ENCODE measurements at regions not wholly inside any gene's neighbourhood (a gene's known extent, or its start where the extent isn't known, plus 50 kb on each side); places are given as distances from the start of the nearest gene placed in this dataset.
"Not testable (repeated sequence)": the region's sequence is repeated elsewhere in the genome, so short reads cannot be mapped to it uniquely, and the experiment has no call there.

DNA sequence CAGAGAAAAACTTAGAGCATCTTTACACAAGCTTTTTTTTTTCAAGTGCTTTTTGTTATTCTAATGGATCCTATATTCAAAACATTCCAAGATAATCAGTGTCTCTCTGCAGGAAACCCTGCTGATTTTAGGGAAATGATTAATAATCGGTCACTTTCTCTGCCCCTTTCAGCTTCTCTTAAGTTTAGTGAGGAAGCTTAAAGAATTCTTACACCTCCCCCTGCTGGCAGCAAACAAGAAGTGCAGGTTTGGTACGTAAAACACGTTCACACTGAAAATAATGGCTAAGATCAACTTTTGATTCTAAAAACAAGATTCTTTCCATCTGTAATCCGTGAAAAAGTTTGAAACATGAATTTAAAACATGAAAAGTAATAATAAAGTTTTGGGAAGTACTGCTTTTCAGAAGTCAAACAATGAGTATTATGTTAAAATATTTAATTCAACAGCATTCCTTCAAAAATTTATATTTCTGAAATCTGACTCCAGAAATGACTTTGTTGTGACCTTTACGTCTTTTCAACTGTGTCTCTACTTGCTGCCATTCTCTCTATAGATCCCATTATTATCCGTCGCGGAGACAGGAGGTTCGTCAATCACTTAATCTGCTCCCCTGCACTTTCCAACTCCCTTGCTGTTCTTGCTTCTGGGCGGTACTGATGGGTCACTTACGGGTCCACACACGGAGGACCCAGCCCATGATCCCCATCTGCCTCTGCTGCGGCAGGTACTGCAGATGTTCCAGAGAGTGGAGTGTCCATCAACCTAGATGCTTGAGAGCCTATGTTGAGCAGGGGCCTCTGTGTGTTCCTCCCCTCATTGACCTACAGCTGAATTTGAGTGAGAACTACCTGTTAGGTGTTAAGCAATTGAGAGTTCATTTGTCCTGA, 203.1 kb upstream of the EDNRB start:
- H3K4me3 ChIP-seq (replicated peaks in 1 of 4; ENCODE audit: control extremely low read depth in 1 of 4, insufficient read depth in 1 of 4, low read depth in 3 of 4, low read length in 4 of 4), result peak overlapping the region in 1 of 4 experiments; percentile 8
- TF ChIP-seq, protein P1, sequence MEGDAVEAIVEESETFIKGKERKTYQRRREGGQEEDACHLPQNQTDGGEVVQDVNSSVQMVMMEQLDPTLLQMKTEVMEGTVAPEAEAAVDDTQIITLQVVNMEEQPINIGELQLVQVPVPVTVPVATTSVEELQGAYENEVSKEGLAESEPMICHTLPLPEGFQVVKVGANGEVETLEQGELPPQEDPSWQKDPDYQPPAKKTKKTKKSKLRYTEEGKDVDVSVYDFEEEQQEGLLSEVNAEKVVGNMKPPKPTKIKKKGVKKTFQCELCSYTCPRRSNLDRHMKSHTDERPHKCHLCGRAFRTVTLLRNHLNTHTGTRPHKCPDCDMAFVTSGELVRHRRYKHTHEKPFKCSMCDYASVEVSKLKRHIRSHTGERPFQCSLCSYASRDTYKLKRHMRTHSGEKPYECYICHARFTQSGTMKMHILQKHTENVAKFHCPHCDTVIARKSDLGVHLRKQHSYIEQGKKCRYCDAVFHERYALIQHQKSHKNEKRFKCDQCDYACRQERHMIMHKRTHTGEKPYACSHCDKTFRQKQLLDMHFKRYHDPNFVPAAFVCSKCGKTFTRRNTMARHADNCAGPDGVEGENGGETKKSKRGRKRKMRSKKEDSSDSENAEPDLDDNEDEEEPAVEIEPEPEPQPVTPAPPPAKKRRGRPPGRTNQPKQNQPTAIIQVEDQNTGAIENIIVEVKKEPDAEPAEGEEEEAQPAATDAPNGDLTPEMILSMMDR (conservative IDR thresholded peaks at IDR 0.05 in 1 of 2, IDR thresholded peaks at IDR 0.05 in 1 of 2; ENCODE audit: low read depth in 1 of 2, low read length in 2 of 2), result peak; percentile 86 to 94
- no peak for TF ChIP-seq EZH2 (IDR thresholded peaks at IDR 0.05; ENCODE audit: low read length, missing control alignments)
- H4K20me1 ChIP-seq (ENCODE audit: control insufficient read depth, extremely low read depth, insufficient read depth, low read length), result no peaks in the 10 kb centered on the region
- H3K27ac ChIP-seq (ENCODE audit: insufficient read depth, low read length), result no peak overlapping the region
- H3K36me3 ChIP-seq (ENCODE audit: control insufficient read depth, insufficient read depth, low read length), result no peaks in the 10 kb centered on the region
- H3K9ac ChIP-seq (ENCODE audit: insufficient read depth, low read length), result no peak overlapping the region
- DNase-seq (ENCODE audit: low read depth in 2 of 2), result peak; percentile 49 to 83
- H3K4me1 ChIP-seq (ENCODE audit: control insufficient read depth, extremely low read depth, insufficient read depth, low read length), result no peaks in the 10 kb centered on the region
- H3K79me2 ChIP-seq (ENCODE audit: control insufficient read depth, insufficient read depth, low read length), result no peaks in the 10 kb centered on the region
- no peaks in the 10 kb centered on the region for H3K9me3 ChIP-seq (ENCODE audit: control insufficient read depth, insufficient read depth, low read depth, low read length)
- no peak overlapping the region for H2AFZ ChIP-seq (ENCODE audit: low read length)
- H3K4me2 ChIP-seq (ENCODE audit: extremely low read depth, insufficient read depth, low read length), result peak overlapping the region; percentile 7
- peaks cover 2% of the 10 kb centered on the region for H3K27me3 ChIP-seq (ENCODE audit: control insufficient read depth, insufficient read depth, low read length)

DNA sequence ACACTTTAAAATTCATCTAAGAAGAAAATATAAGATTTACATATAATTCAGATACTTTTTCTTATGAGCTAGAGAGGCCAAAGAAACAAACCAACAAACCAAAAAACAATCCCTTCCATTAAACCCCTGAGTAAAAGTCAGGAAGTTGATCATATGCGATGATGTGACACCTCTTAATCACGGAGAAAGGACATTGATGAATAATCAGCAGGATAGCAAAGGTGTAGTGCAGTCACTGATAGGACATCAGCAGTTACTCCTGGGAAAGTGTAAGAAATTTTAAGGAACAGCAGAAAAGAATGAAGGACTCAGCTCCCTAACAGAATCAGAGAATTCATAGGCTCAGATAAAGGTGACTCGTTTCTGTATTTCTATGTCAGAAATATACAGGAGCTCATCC, 202.4 kb upstream of the EDNRB start:
- Histone ChIP-seq H3K79me2 (ENCODE audit: control insufficient read depth, insufficient read depth, low read length) (no peaks in the 10 kb centered on the region), H3K27ac (ENCODE audit: insufficient read depth, low read length) (no peak overlapping the region), H3K36me3 (ENCODE audit: control insufficient read depth, insufficient read depth, low read length) (no peaks in the 10 kb centered on the region), H3K4me3 (replicated peaks in 1 of 4; ENCODE audit: control extremely low read depth in 1 of 4, insufficient read depth in 1 of 4, low read depth in 3 of 4, low read length in 4 of 4) (no peak overlapping the region), H3K4me1 (ENCODE audit: control insufficient read depth, extremely low read depth, insufficient read depth, low read length) (no peaks in the 10 kb centered on the region), H4K20me1 (ENCODE audit: control insufficient read depth, extremely low read depth, insufficient read depth, low read length) (no peaks in the 10 kb centered on the region), H3K27me3 (ENCODE audit: control insufficient read depth, insufficient read depth, low read length) (peaks cover 2% of the 10 kb centered on the region), H3K9ac (ENCODE audit: insufficient read depth, low read length) (no peak overlapping the region), H2AFZ (ENCODE audit: low read length) (no peak overlapping the region), H3K9me3 (ENCODE audit: control insufficient read depth, insufficient read depth, low read depth, low read length) (no peaks in the 10 kb centered on the region), H3K4me2 (ENCODE audit: extremely low read depth, insufficient read depth, low read length) (no peak overlapping the region)
- TF ChIP-seq, protein P1 (conservative IDR thresholded peaks at IDR 0.05 in 1 of 2, IDR thresholded peaks at IDR 0.05 in 1 of 2; ENCODE audit: low read depth in 1 of 2, low read length in 2 of 2), result no peak
- TF ChIP-seq EZH2 (IDR thresholded peaks at IDR 0.05; ENCODE audit: low read length, missing control alignments), result no peak
- DNase-seq (ENCODE audit: low read depth in 2 of 2), result no peak

DNA sequence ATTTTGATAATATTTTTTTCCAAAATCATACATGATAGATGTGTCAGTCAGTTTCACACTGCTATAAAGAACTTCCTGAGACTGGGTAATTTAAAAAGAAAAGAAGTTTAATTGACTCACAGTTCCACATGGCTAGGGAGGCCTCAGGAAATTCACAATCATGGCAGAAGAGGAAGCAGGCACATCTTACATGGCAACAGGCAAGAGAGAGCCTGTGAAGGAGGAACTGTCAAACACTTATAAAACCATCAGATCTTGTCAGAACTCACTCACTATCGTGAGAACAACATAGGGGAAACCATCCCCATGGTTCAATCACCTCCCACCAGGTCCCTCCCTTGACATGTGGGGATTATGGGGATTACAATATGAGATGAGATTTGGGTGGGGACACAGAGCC, 201.5 kb upstream of the EDNRB start:
- not testable (repeated sequence) for H3K9me3 ChIP-seq (ENCODE audit: control insufficient read depth, insufficient read depth, low read depth, low read length); H3K27me3 ChIP-seq (ENCODE audit: control insufficient read depth, insufficient read depth, low read length)

DNA sequence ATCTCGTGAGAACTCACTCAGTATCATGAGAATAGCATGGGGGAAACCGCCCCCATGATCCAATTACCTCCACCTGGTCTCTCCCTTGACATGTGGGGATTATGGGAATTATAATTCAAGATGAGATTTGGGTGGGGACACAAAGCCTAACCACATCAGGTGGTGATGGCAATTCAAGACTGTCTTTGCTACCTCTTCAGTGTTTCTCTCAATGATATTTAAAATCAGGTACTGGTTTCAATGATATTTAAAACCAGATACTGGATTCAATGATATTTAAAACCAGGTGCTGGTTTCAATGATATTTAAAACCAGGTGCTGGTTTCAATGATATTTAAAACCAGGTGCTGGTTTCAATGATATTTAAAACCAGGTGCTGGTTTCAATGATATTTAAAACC, 198.4 kb upstream of the EDNRB start:
- not testable (repeated sequence) for DNase-seq (ENCODE audit: low read depth in 2 of 2); H3K27ac ChIP-seq (ENCODE audit: insufficient read depth, low read length)

More for the DNA sequence above, 201.5 kb upstream of the EDNRB start:
- not testable (repeated sequence) for H3K79me2 ChIP-seq (ENCODE audit: control insufficient read depth, insufficient read depth, low read length); H3K9ac ChIP-seq (ENCODE audit: insufficient read depth, low read length); H2AFZ ChIP-seq (ENCODE audit: low read length); DNase-seq (ENCODE audit: low read depth in 2 of 2); H3K27ac ChIP-seq (ENCODE audit: insufficient read depth, low read length); H4K20me1 ChIP-seq (ENCODE audit: control insufficient read depth, extremely low read depth, insufficient read depth, low read length); H3K4me3 ChIP-seq (replicated peaks in 1 of 4; ENCODE audit: control extremely low read depth in 1 of 4, insufficient read depth in 1 of 4, low read depth in 3 of 4, low read length in 4 of 4); H3K4me1 ChIP-seq (ENCODE audit: control insufficient read depth, extremely low read depth, insufficient read depth, low read length); H3K4me2 ChIP-seq (ENCODE audit: extremely low read depth, insufficient read depth, low read length); H3K36me3 ChIP-seq (ENCODE audit: control insufficient read depth, insufficient read depth, low read length)

More for the DNA sequence above, 198.4 kb upstream of the EDNRB start:
- H3K27me3 ChIP-seq (ENCODE audit: control insufficient read depth, insufficient read depth, low read length); H3K36me3 ChIP-seq (ENCODE audit: control insufficient read depth, insufficient read depth, low read length); H3K4me3 ChIP-seq (replicated peaks in 1 of 4; ENCODE audit: control extremely low read depth in 1 of 4, insufficient read depth in 1 of 4, low read depth in 3 of 4, low read length in 4 of 4); H2AFZ ChIP-seq (ENCODE audit: low read length); H3K4me2 ChIP-seq (ENCODE audit: extremely low read depth, insufficient read depth, low read length); H3K9me3 ChIP-seq (ENCODE audit: control insufficient read depth, insufficient read depth, low read depth, low read length); H4K20me1 ChIP-seq (ENCODE audit: control insufficient read depth, extremely low read depth, insufficient read depth, low read length); H3K9ac ChIP-seq (ENCODE audit: insufficient read depth, low read length); H3K4me1 ChIP-seq (ENCODE audit: control insufficient read depth, extremely low read depth, insufficient read depth, low read length); H3K79me2 ChIP-seq (ENCODE audit: control insufficient read depth, insufficient read depth, low read length): not testable (repeated sequence)

Data from fibroblast of lung (primary cell).